Right atrium auricular region (tissue), 2 donors: ENCODE measurements at regions not wholly inside any gene's neighbourhood (a gene's known extent, or its start where the extent isn't known, plus 50 kb on each side); places are given as distances from the start of the nearest gene placed in this dataset.

Experiments used
- DNase-seq: peaks from one replicate; pipeline ENCODE4 v3.0.0-alpha.2; 2019; ENCODE audit warnings: low spot score
- H3K27ac ChIP-seq, 2 donors: fragments of 200-600 bp; sonication (generic); 1 replicate in 1 of 2; 2 replicates in 1 of 2; pipeline ENCODE4 v1.5.1; 2016 to 2019
- H3K27me3 ChIP-seq, 2 donors: fragments of 200-600 bp; sonication (generic); one replicate each; pipeline versions ENCODE4 v1.5.1 to v1.6.0; 2017 to 2019
- H3K36me3 ChIP-seq: fragments of 200-600 bp; sonication (generic); one replicate; pipeline ENCODE4 v1.5.1; 2016
- H3K4me1 ChIP-seq, 2 donors: fragments of 200-600 bp; sonication (generic); one replicate each; pipeline versions ENCODE4 v1.5.1 to v1.6.0; 2017 to 2019
- H3K4me3 ChIP-seq, 2 donors: fragments of 200-600 bp; sonication (generic); 1 replicate in 1 of 2; 2 replicates in 1 of 2; pipeline ENCODE4 v1.5.1; 2017 to 2019; ENCODE audit warnings: mild to moderate bottlenecking in 1 of 2, moderate library complexity in 1 of 2
- H3K9me3 ChIP-seq, 2 donors: fragments of 200-600 bp; sonication (generic); one replicate each; pipeline ENCODE4 v1.5.1; 2019
- TF ChIP-seq, protein P1 (sequence below), 2 donors: fragments of 200-600 bp; sonication (generic); IDR thresholded peaks; one replicate each; pipeline ENCODE4 v1.5.1; 2019; ENCODE audit warnings: antibody characterized with exemption in 2 of 2

DNA sequence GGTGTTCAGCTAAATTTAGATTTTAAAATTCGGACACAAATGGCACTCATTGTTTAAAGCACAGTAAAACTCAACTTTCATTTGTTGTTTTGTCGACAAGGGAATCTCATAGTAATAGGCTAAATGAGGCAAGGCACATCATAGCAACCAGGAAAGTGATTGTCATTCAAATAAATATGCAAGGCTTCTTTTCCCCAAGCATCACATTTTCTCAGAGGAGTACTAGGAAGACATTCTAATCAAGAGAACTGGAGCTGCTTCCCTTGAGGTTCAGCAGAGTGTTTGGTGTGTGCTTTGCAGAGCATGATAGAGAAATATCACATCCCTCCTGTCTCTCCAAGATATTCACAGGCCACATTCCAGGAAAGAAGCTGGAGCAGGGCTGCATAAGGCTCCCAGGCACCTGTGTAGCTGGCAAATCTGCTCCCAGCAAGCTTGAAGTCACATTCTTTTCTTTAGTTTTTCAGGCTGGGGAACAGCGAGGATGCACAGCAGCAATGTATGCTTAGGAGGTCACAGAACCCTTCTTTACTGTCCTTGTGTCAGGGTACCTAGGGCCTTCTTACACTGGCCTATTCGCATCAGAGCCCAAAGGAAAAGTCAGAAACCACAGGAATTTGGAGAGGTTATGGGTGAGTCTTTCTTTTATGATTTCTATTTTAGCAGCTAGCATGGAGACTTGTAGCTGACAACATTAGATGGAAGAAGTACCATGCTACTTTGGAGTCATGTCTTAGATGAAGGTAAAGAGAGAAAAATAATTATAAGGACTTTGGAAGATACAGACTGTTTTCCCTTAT is 95.9 kb upstream of the HDAC9 start:
- H3K36me3 ChIP-seq = no peaks in the 10 kb centered on the region
- H3K27me3 ChIP-seq = no peaks in the 10 kb centered on the region
- TF ChIP-seq, protein P1, sequence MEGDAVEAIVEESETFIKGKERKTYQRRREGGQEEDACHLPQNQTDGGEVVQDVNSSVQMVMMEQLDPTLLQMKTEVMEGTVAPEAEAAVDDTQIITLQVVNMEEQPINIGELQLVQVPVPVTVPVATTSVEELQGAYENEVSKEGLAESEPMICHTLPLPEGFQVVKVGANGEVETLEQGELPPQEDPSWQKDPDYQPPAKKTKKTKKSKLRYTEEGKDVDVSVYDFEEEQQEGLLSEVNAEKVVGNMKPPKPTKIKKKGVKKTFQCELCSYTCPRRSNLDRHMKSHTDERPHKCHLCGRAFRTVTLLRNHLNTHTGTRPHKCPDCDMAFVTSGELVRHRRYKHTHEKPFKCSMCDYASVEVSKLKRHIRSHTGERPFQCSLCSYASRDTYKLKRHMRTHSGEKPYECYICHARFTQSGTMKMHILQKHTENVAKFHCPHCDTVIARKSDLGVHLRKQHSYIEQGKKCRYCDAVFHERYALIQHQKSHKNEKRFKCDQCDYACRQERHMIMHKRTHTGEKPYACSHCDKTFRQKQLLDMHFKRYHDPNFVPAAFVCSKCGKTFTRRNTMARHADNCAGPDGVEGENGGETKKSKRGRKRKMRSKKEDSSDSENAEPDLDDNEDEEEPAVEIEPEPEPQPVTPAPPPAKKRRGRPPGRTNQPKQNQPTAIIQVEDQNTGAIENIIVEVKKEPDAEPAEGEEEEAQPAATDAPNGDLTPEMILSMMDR (IDR thresholded peaks at IDR 0.05) = no peak
- no peak for DNase-seq
- H3K4me1 ChIP-seq = no peaks in the 10 kb centered on the region
- no peaks in the 10 kb centered on the region for H3K9me3 ChIP-seq
- no peak overlapping the region for H3K27ac ChIP-seq
- H3K4me3 ChIP-seq = no peak overlapping the region

DNA sequence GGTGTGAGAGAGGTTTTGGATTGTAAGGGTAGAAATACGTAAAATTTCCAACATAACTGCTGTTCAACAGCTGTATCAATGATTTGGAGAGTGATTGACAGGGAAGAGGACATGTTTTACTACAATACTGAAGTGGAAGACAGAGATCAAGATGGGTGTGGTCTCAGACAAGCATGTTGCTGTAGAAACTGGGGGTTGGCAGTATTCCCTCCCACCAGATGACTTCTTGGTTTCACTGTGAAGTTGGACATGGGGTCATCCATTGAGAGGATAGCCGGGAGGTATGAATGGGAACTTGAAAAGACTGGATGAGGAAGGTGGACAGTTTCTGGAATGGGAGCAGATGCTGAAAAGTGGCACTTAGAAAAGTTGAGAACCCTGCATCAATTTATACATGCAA is 95.3 kb upstream of the HDAC9 start:
- TF ChIP-seq, protein P1 (IDR thresholded peaks at IDR 0.05) = no peak
- DNase-seq = no peak
- no peaks in the 10 kb centered on the region for H3K9me3 ChIP-seq
- no peaks in the 10 kb centered on the region for H3K4me1 ChIP-seq
- H3K36me3 ChIP-seq = no peaks in the 10 kb centered on the region
- no peak overlapping the region for H3K4me3 ChIP-seq
- H3K27me3 ChIP-seq = no peaks in the 10 kb centered on the region
- H3K27ac ChIP-seq = no peak overlapping the region

DNA sequence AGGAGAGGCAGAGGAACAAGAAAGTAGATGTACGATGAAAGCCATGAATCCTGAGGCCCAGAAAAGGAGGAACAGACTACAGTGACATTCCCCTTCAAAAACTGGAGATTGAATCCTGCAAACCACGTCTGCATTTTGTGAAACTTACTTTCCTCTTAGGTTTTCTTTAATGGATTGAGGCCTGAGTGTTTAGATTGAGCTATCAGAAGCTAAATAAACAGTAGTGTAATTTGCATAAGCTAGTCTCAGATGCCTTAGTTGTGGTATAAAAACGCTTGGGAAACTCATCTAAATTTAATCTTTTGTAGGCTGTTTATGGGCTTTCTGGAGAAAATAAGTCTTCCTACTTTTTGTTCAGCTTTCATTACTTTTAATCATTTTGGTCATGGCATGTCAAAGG is 94.8 kb upstream of the HDAC9 start:
- Histone ChIP-seq H3K4me3 (no peak overlapping the region), H3K36me3 (no peaks in the 10 kb centered on the region), H3K4me1 (no peaks in the 10 kb centered on the region), H3K27ac (no peak overlapping the region), H3K27me3 (no peaks in the 10 kb centered on the region), H3K9me3 (no peaks in the 10 kb centered on the region)
- TF ChIP-seq, protein P1 (IDR thresholded peaks at IDR 0.05) = no peak
- DNase-seq = no peak

DNA sequence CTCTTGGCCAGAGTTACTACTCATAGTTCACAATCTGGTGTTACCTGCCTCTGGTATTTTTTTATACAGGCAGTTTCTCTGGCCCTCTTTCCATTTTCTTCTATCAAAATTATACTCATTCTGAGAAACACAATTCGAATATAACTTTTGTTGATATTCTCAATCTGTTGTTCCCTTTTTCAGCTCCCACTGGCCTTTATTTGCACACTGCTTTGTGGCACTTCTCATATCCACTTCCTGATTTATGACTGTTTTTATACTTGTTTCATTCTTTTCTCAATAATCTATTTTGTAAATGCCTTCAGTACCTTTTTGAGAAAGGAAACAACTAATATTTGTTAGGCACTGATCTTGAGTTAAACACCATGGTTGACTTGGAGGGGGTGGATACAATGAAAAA is 93.8 kb upstream of the HDAC9 start:
- no peak for DNase-seq

DNA sequence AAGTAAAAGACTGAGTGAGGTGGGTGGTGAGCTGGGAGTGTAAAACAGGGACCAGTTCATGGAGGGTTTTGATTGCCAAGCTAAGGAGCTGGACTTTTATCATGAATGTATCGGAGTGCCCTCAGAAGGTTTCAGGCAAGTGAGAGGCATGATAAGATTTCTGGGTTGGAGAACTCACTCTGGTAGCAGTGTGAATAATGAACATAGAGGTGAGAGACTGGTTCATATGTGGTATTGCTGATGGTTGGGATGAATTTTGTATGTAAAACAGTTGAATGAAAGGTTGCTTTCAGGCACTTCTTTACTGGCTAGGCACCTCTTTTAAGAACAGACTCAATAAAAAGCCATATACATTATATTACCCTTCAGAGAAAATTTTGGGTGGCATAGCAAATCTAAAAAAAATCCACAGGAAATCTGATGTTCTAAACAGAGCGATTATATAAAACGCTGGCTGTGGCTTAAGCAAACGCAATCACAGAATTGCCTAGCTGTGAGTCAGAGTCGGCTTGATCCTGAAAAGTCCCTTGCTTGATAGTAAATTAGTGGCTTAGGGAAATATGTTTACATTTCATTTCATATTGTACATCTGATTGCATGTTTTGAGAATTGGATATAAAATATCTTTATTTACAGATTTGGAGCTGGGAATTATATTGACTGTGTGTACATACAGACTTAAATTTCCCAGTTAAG is 92.9 kb upstream of the HDAC9 start:
- Histone ChIP-seq H3K27ac (no peak overlapping the region), H3K36me3 (no peaks in the 10 kb centered on the region), H3K4me1 (no peaks in the 10 kb centered on the region), H3K4me3 (no peak overlapping the region), H3K9me3 (no peaks in the 10 kb centered on the region), H3K27me3 (no peaks in the 10 kb centered on the region)
- TF ChIP-seq, protein P1 (IDR thresholded peaks at IDR 0.05) = no peak
- DNase-seq = no peak

More for the DNA sequence above, 93.8 kb upstream of the HDAC9 start:
- Histone ChIP-seq H3K4me1 (no peaks in the 10 kb centered on the region), H3K36me3 (no peaks in the 10 kb centered on the region), H3K27me3 (no peaks in the 10 kb centered on the region), H3K4me3 (no peak overlapping the region), H3K27ac (no peak overlapping the region), H3K9me3 (no peaks in the 10 kb centered on the region)
- TF ChIP-seq, protein P1 (IDR thresholded peaks at IDR 0.05) = no peak
